GM21515 (cell line): ENCODE measurements at regions not wholly inside any gene's neighbourhood (a gene's known extent, or its start where the extent isn't known, plus 50 kb on each side); places are given as distances from the start of the nearest gene placed in this dataset.

Experiments
- ATAC-seq: cut with Tn5 transposase; IDR thresholded peaks from one replicate; pipeline ENCODE4 v1.9.1; 2021; ENCODE audit not compliant: unreplicated experiment

DNA sequence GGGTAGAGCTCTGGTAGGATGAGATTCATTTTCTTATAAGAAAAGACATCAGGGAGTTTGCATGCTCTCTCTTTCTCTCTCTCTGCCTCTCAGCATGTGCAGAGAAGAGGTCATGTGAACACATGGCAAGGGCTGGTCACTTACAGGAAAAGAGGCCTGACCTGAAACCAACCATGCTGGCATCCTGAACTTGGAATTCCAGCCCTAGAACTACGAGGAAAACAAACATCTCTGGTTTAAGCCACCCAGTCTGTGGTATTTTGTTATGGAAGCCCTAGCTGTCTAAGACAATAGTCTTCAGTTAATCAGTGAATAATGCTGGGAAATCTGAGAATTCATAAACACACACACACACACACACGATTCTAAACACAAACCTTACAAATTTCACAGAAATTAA is 1104.2 kb upstream of the LRRN3 start:
- no peak for ATAC-seq

- ATAC-seq, result no peak
Observed at GRCh38 chr7:109996411-109996810, 1094.5 kb upstream of the LRRN3 start.

DNA sequence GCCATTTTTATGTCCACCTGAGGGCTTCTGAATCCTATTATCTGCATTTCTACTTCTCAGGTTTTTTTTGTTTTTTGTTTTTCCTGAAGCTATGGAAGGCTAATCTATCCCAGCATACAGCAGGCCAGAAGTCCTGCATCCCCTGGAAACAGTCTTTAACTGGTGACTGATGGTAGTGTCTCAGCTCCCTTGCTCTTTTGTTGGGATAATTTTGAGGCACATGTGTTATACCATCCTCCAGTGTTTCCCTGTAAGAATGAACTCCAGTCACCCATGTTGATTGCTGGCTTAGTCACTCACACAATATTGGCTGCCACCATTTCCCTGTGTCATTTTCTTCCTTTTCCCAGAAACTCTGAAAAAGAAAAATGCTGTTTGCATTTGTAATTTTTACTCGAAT is 1094.0 kb upstream of the LRRN3 start:
- ATAC-seq, result no peak

DNA sequence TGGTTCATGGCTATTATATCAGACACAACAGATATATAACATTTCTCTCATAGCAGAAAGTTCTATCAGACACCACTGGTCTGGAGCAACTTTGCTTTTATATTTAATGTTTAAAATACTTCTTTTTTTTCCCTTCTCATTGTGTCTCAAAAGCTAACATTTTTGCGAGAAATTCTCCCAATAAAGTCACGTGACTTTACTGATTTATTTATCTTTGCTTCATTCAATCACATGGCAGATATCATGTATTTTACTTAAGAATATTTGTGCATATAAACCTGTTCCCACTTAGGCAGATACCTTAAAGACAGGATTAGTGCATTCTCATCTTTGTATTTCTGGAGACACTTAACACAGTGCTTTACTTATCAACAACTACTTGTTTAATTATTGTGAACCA is 1093.1 kb upstream of the LRRN3 start:
- ATAC-seq, result no peak

GRCh38 chr7:110001254-110001938 is 1089.5 kb upstream of the LRRN3 start:
- ATAC-seq, result no peak

GRCh38 chr7:110003827-110004226 is 1087.1 kb upstream of the LRRN3 start:
- no peak for ATAC-seq

GRCh38 chr7:110007320-110008063 is 1083.4 kb upstream of the LRRN3 start:
- ATAC-seq, result no peak

- ATAC-seq, result no peak
Observed at GRCh38 chr7:110010359-110010758, 1080.6 kb upstream of the LRRN3 start.

GRCh38 chr7:110017405-110017804 is 1073.5 kb upstream of the LRRN3 start:
- no peak for ATAC-seq

GRCh38 chr7:110027385-110027784 is 1063.5 kb upstream of the LRRN3 start:
- no peak for ATAC-seq

DNA sequence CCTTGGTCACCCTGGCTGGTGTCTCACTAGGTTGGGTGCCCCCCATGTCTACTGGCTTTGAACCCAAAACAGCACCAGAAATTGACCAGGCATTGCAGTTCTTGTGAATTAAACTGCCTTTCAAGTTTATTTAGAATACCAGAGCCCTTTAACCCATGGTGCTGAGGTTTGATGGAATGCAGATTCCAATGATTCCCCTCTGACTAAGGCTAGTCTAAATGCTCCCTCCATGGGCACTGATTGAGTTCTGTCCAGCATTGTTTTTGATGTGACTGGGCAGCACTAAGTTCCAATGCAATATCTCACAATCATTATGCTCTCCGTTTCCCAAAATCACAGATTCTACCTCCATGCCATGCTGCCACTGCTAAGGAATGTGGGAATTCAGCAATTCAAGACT is 1047.4 kb upstream of the LRRN3 start:
- no peak for ATAC-seq

GRCh38 chr7:110050785-110051184 is 1040.1 kb upstream of the LRRN3 start:
- no peak for ATAC-seq

- no peak for ATAC-seq
Observed at GRCh38 chr7:110051372-110051771, 1039.6 kb upstream of the LRRN3 start.

DNA sequence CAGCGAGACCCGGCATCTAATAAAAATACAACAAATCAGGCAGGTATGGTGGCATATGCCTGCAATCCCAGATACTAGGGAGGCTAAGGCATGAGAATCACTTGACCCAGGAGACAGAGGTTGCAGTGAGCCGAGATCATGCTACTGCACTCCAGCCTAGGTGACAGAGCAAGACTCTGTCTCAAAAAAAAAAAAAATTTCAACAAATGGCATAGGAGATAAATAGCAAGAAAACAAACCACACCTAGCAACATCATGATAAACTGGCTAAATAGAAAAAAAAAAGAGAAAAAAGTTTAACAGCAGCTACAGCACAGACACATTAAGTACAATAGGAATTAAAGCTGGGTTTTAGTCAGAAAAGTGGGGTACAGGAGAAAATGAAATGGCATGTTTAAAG is 1034.6 kb upstream of the LRRN3 start:
- ATAC-seq, result no peak

DNA sequence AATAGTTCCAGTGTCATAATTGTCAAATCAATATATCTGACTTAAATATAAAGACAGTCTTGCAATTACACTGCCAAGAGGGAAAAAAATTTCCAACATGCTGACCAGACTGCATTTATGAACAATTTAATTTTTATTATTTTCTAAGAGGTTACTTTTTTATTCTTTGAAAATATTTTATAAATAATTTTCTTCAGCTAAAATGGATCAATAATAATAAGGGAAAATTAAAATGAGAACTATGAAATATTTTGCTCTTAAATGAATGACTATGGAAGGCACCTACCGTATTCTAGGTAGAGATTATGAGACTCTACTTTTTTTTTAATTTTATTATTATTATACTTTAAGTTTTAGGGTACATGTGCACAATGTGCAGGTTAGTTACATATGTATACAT is 1032.5 kb upstream of the LRRN3 start:
- no peak for ATAC-seq

DNA sequence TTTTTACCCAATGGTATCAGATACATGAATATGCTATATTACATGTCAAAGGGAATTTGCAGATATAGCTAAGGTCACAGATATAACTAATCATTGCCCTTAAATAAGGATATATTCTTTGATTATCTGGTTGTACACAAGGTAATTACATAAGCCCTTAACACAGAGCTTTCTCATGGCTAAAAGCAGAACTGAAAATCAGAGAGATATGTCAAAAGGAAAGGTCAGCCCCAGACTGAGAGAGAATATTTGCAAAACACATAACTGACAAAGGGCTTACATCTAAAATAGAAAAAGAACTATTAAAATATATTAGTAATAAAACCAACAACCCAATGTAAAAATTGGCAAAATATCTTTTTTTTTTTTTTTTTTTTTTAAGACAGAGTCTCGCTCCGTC is 1029.5 kb upstream of the LRRN3 start:
- ATAC-seq, result no peak

DNA sequence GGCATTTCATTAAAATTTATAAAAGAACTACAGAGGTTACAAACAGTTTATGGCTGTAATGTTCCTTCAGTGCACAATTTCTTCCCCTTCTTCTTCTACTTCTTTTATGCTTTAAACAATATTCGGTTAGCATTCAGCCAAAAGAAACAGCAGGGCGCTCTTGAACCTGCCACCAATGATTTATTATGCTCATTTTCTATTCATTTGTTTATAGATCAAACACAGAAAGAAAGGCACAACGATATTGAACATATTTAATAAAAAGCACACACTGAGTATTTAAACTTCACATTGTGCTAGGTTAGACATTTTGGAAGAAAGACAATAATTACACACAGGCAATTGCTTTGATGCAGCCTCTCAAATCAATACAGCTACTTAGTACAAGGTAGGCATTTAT is 1025.8 kb upstream of the LRRN3 start:
- no peak for ATAC-seq

DNA sequence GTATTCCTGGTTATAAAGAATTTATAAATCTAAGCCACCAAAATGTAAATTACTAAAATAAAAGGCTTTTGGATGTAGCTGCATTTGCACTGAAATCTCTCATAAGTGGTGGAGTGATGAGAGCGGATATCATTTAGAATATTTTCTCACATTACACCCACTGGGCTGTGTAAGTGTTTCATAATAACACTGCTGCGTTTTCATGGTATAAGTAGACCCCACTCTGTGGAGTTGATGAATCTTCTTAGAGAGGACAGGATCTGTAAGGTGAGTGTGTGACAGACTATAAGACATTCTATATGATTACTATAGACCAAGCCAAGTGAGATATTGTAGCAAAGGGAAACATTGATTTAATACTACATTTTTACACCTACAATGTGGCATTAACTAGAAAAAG is 1024.1 kb upstream of the LRRN3 start:
- ATAC-seq, result no peak

GRCh38 chr7:110071192-110071591 is 1019.7 kb upstream of the LRRN3 start:
- no peak for ATAC-seq

DNA sequence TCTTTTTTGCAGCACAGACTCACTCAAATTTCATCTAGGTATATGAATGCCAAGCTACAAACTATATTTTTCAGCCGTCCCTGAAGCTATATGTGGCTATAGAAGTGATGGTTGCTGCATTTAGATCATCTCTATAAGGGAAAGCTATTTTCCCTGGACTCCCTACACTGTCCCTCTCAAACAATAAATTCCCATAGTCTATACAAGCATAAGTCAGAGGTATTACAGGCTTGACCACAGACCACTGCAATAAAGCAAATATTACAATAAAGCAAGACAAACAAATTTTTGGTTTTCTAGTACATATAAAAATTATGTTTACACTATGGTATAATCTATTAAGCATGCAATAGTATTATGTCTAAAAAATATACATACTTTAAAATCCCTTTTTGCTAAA is 1015.5 kb upstream of the LRRN3 start:
- no peak for ATAC-seq

GRCh38 chr7:110076194-110076593 is 1014.7 kb upstream of the LRRN3 start:
- ATAC-seq, result no peak

- no peak for ATAC-seq
Observed at GRCh38 chr7:110084181-110084807, 1006.6 kb upstream of the LRRN3 start.
